Esophagus squamous epithelium (tissue), 5 donors: ENCODE measurements at regions not wholly inside any gene's neighbourhood (a gene's known extent, or its start where the extent isn't known, plus 50 kb on each side); places are given as distances from the start of the nearest gene placed in this dataset.

Experiments
- DNase-seq: peaks from one replicate; lab custom pipeline; 2025; lab: John Stamatoyannopoulos, UW
- H3K27ac ChIP-seq, 4 donors: fragments of 200-600 bp; sonication (generic); one replicate each; pipeline ENCODE4 v1.5.1; 2016 to 2019; ENCODE audit warnings: mild to moderate bottlenecking in 1 of 4
- H3K27me3 ChIP-seq, 4 donors: fragments of 200-600 bp; sonication (generic); 1 replicate in 3 of 4; 2 replicates in 1 of 4; pipeline versions ENCODE4 v1.5.1 to v1.6.0; 2017 to 2021; ENCODE audit warnings: antibody characterized with exemption in 1 of 4
- H3K36me3 ChIP-seq, 3 donors: fragments of 200-600 bp; sonication (generic); one replicate each; pipeline ENCODE4 v1.5.1; 2016 to 2019
- H3K4me1 ChIP-seq, 3 donors: fragments of 200-600 bp; sonication (generic); one replicate each; pipeline ENCODE4 v1.5.1; 2017 to 2019
- H3K4me3 ChIP-seq, 4 donors: fragments of 200-600 bp; sonication (generic); 1 replicate in 3 of 4; 2 replicates in 1 of 4; pipeline ENCODE4 v1.5.1; 2016 to 2019; ENCODE audit warnings: mild to moderate bottlenecking in 2 of 4, moderate library complexity in 1 of 4
- H3K9me3 ChIP-seq, 3 donors: fragments of 200-600 bp; sonication (generic); one replicate each; pipeline ENCODE4 v1.5.1; 2016 to 2019
- POLR2A ChIP-seq, 4 donors: fragments of 450-650 bp; IDR thresholded peaks; one replicate each; pipeline ENCODE4 v1.6.1; 2017; ENCODE audit warnings: antibody characterized with exemption in 4 of 4, mild to moderate bottlenecking in 4 of 4, moderate library complexity in 3 of 4
- WGBS, 2 donors: methylation state at CpG; one replicate each; pipeline ENCODE4 v1.1.5; 2018; 5-methylcytosine and 5-hydroxymethylcytosine counted together
- intact Hi-C: fragments of 100-400 bp; cut with DNase I; formaldehyde crosslinking; loops from one replicate; pipeline ENCODE4 v1.15.0; 2022
- TF ChIP-seq, protein P1 (sequence below), 6 experiments: fragments of 450-650 bp in 4 of 6; fragments of 200-600 bp in 2 of 6; sonication (generic) in 2 of 6; IDR thresholded peaks; one replicate each; pipeline ENCODE4 v1.5.1; 2016 to 2019; ENCODE audit warnings: antibody characterized with exemption in 6 of 6, mild to moderate bottlenecking in 4 of 6, moderate library complexity in 4 of 6
- donor health status: DM: yes; HTN: yes; CAD: no.

DNA sequence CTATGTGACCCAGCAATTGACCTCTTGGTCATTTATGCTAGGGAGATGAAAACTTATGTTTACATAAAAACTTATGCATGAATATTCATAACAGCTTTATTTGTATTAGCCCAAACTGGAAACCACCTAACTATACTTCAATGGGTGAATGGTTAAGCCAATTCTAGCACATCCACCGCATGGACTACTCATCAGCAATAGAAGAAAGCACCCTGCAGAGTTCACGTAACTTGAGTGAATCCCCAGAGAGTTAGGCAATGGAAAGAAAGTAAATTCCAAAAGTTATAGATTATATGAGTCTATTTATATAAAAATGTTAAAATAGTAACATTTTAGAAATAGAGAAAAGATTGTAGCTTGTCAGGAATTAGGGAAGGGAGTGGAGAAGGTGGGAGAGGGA, 60.2 kb upstream of the NRG3 start:
- no peaks in the 10 kb centered on the region for H3K9me3 ChIP-seq
- intact Hi-C loops, result no loop called here
- H3K4me3 ChIP-seq, result no peak overlapping the region
- no peaks in the 10 kb centered on the region for H3K4me1 ChIP-seq
- no peak for DNase-seq
- H3K27me3 ChIP-seq, result no peaks in the 10 kb centered on the region
- no peaks in the 10 kb centered on the region for H3K36me3 ChIP-seq
- 66 to 79% methylated on average over 2 of the region's 2 CpGs for WGBS, 2 donors
- no peak overlapping the region for H3K27ac ChIP-seq
- no peak for TF ChIP-seq POLR2A (IDR thresholded peaks at IDR 0.05)
- TF ChIP-seq, protein P1, sequence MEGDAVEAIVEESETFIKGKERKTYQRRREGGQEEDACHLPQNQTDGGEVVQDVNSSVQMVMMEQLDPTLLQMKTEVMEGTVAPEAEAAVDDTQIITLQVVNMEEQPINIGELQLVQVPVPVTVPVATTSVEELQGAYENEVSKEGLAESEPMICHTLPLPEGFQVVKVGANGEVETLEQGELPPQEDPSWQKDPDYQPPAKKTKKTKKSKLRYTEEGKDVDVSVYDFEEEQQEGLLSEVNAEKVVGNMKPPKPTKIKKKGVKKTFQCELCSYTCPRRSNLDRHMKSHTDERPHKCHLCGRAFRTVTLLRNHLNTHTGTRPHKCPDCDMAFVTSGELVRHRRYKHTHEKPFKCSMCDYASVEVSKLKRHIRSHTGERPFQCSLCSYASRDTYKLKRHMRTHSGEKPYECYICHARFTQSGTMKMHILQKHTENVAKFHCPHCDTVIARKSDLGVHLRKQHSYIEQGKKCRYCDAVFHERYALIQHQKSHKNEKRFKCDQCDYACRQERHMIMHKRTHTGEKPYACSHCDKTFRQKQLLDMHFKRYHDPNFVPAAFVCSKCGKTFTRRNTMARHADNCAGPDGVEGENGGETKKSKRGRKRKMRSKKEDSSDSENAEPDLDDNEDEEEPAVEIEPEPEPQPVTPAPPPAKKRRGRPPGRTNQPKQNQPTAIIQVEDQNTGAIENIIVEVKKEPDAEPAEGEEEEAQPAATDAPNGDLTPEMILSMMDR (IDR thresholded peaks at IDR 0.05), result no peak

DNA sequence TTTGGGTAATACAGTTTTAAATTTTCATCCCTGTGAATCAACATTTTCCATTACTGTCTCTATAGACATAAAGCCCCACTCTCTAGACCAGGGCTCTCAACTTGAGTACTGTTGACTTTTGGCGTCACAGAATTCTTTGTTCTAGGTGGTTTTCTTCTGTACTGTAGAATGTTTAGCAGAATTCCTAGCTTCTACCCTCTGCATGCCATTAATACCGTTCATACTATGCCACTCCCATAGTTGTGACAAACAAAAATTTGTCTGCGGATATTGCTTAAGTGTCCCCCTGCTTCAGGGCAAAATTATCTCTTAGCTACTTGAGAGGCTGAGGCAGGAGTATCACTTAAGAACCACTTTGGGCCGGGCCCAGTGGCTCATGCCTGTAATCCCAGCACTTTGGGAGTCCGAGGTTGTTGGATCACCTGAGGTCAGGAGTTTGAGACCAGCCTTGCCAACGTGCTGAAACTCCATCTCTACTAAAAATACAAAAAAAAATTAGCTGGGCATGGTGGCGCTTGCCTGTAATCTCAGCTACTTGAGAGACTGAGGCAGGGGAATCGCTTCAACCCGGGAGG, 57.3 kb upstream of the NRG3 start:
- Histone ChIP-seq H3K36me3 (no peaks in the 10 kb centered on the region), H3K9me3 (no peaks in the 10 kb centered on the region), H3K4me1 (no peaks in the 10 kb centered on the region), H3K4me3 (no peak overlapping the region), H3K27me3 (no peaks in the 10 kb centered on the region), H3K27ac (no peak overlapping the region)
- DNase-seq, result no peak
- intact Hi-C loops, result no loop called here
- no peak for TF ChIP-seq POLR2A (IDR thresholded peaks at IDR 0.05)
- TF ChIP-seq, protein P1 (IDR thresholded peaks at IDR 0.05), result no peak
- WGBS, 2 donors, result 60 to 65% methylated on average over 9 of the region's 9 CpGs

DNA sequence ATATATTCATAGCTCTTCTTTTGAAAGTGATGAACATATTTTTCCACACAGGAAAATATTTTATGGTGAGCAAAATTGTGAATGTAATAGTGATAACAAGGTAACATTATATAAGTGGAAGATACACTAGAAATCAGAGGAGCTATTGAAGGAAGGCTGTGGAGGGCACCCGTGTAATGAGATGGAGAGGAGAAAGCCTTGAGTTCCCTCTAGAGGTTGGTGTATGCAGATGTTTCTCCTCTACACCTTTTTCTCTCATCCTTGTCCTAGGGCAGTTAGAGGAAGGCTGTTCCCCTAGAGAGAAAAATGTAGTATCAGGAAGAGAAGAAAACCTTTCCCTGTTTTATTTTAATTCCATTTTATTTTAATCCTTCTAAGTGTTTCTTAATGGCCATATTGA, 54.6 kb upstream of the NRG3 start:
- no peak overlapping the region for H3K27ac ChIP-seq
- WGBS, 2 donors, result 14 to 15% methylated on average over 1 of the region's 1 CpG
- H3K36me3 ChIP-seq, result no peaks in the 10 kb centered on the region
- intact Hi-C loops, result no loop called here
- DNase-seq, result no peak
- H3K4me1 ChIP-seq, result no peaks in the 10 kb centered on the region
- no peak overlapping the region for H3K4me3 ChIP-seq
- TF ChIP-seq POLR2A (IDR thresholded peaks at IDR 0.05), result no peak
- TF ChIP-seq, protein P1 (IDR thresholded peaks at IDR 0.05), result no peak
- no peaks in the 10 kb centered on the region for H3K27me3 ChIP-seq
- H3K9me3 ChIP-seq, result no peaks in the 10 kb centered on the region
